CD14-positive monocyte (primary cell): ENCODE measurements at regions not wholly inside any gene's neighbourhood (a gene's known extent, or its start where the extent isn't known, plus 50 kb on each side); places are given as distances from the start of the nearest gene placed in this dataset.

Experiments
- DNase-seq, 3 donors: peaks; one replicate each; pipeline ENCODE4 v3.0.0-alpha.2; 2011 to 2022
- H2AFZ ChIP-seq: 2 replicates; pipeline ENCODE4 v1.6.0; 2012; ENCODE audit warnings: mild to moderate bottlenecking, low read depth, low read length, inconsistent platforms; ENCODE audit not compliant: insufficient read depth, poor library complexity, severe bottlenecking
- H3K27ac ChIP-seq, 2 donors: 1 replicate in 1 of 2; 2 replicates in 1 of 2; pipeline ENCODE4 v1.5.1; 2012 to 2013; ENCODE audit warnings: low read length in 2 of 2, control low read depth in 1 of 2, inconsistent platforms in 1 of 2, low read depth in 1 of 2, mild to moderate bottlenecking in 1 of 2
- H3K27me3 ChIP-seq, 2 donors: one replicate each; pipeline versions ENCODE4 v1.6.0 to v1.6.1; 2011 to 2013; ENCODE audit warnings: low read length in 2 of 2; ENCODE audit not compliant: control insufficient read depth in 2 of 2, insufficient read depth in 2 of 2
- H3K36me3 ChIP-seq, 2 donors: replicated peaks in 1 of 2; 1 replicate in 1 of 2; 2 replicates in 1 of 2; pipeline versions ENCODE4 v1.5.1 to v1.6.1; 2012 to 2013; ENCODE audit warnings: low read length in 2 of 2, control low read depth in 1 of 2, inconsistent platforms in 1 of 2, mild to moderate bottlenecking in 1 of 2; ENCODE audit not compliant: insufficient read depth in 2 of 2, control insufficient read depth in 1 of 2
- H3K4me1 ChIP-seq, 2 donors: 1 replicate in 1 of 2; 2 replicates in 1 of 2; pipeline versions ENCODE4 v1.5.1 to v1.6.1; 2012 to 2013; ENCODE audit warnings: low read length in 2 of 2, control low read depth in 1 of 2, inconsistent platforms in 1 of 2, mild to moderate bottlenecking in 1 of 2, moderate library complexity in 1 of 2; ENCODE audit not compliant: insufficient read depth in 2 of 2, control insufficient read depth in 1 of 2
- H3K4me2 ChIP-seq: replicated peaks from 2 replicates; pipeline ENCODE3; 2012; ENCODE audit warnings: low read length, moderate library complexity, mild to moderate bottlenecking; ENCODE audit not compliant: poor library complexity, severe bottlenecking; ENCODE audit errors: extremely low read depth
- H3K4me3 ChIP-seq, 3 experiments: fragments of 200-600 bp in 1 of 3; sonication (generic) in 1 of 3; replicated peaks in 1 of 3; 1 replicate in 2 of 3; 2 replicates in 1 of 3; pipeline ENCODE4 v1.5.1; 2011 to 2013; ENCODE audit warnings: low read length in 3 of 3, mild to moderate bottlenecking in 3 of 3, control low read depth in 2 of 3, low read depth in 2 of 3, inconsistent platforms in 1 of 3, moderate library complexity in 1 of 3
- H3K79me2 ChIP-seq: 2 replicates; pipeline ENCODE4 v1.6.0; 2012; ENCODE audit warnings: mild to moderate bottlenecking, control low read depth, inconsistent platforms, low read length, moderate library complexity; ENCODE audit not compliant: insufficient read depth
- H3K9ac ChIP-seq: 2 replicates; pipeline ENCODE4 v1.6.0; 2017; ENCODE audit warnings: low read length, mild to moderate bottlenecking; ENCODE audit not compliant: insufficient read depth, poor library complexity, severe bottlenecking
- H3K9me3 ChIP-seq, 2 donors: replicated peaks in 1 of 2; 1 replicate in 1 of 2; 2 replicates in 1 of 2; pipeline versions ENCODE4 v1.5.1 to v1.6.1; 2012 to 2013; ENCODE audit warnings: low read length in 2 of 2, control low read depth in 1 of 2; ENCODE audit not compliant: control insufficient read depth in 1 of 2, insufficient read depth in 1 of 2
- H4K20me1 ChIP-seq: 2 replicates; pipeline ENCODE4 v1.6.0; 2012; ENCODE audit warnings: mild to moderate bottlenecking, low read length, control low read depth, moderate library complexity; ENCODE audit not compliant: insufficient read depth
- H3K27ac Mint-ChIP-seq, 7 donors: one replicate each; pipeline ENCODE4 v1.8.0; 2020; ENCODE audit warnings: mild to moderate bottlenecking in 7 of 7, mixed read lengths in 7 of 7, moderate library complexity in 6 of 7, inconsistent platforms in 2 of 7
- H3K27me3 Mint-ChIP-seq, 3 donors: one replicate each; pipeline ENCODE4 v1.8.0; 2021 to 2022; ENCODE audit warnings: low read depth in 3 of 3, mild to moderate bottlenecking in 3 of 3, mixed read lengths in 3 of 3, moderate library complexity in 3 of 3, inconsistent platforms in 1 of 3
- H3K36me3 Mint-ChIP-seq, 2 donors: one replicate each; pipeline ENCODE4 v1.8.0; 2020; ENCODE audit warnings: mixed read lengths in 2 of 2, inconsistent platforms in 1 of 2, mild to moderate bottlenecking in 1 of 2
- H3K4me1 Mint-ChIP-seq: one replicate; pipeline ENCODE4 v1.8.0; 2020; ENCODE audit warnings: mild to moderate bottlenecking, mixed read lengths
- H3K4me3 Mint-ChIP-seq, 2 donors: one replicate each; pipeline ENCODE4 v1.8.0; 2020; ENCODE audit warnings: mild to moderate bottlenecking in 2 of 2, mixed read lengths in 2 of 2, moderate library complexity in 1 of 2
- H3K9me3 Mint-ChIP-seq, 7 donors: one replicate each; pipeline ENCODE4 v1.8.0; 2020 to 2022; ENCODE audit warnings: mixed read lengths in 7 of 7, mild to moderate bottlenecking in 6 of 7, moderate library complexity in 6 of 7, inconsistent platforms in 2 of 7
- WGBS: methylation state at CpG from one replicate; pipeline ENCODE4 v1.1.5; 2013; ENCODE audit warnings: missing lambda C conversion rate; ENCODE audit not compliant: insufficient coverage; 5-methylcytosine and 5-hydroxymethylcytosine counted together
- intact Hi-C, 2 donors: fragments of 100-400 bp; cut with micrococcal nuclease; formaldehyde crosslinking; loops; one replicate each; pipeline versions ENCODE4 v1.15.0 to v1.15.1; 2023
- TF ChIP-seq, protein P1 (sequence below): fragments of 200-600 bp; IDR thresholded peaks from one replicate; pipeline ENCODE4 v1.8.0; 2022; ENCODE audit warnings: antibody characterized with exemption, mild to moderate bottlenecking

DNA sequence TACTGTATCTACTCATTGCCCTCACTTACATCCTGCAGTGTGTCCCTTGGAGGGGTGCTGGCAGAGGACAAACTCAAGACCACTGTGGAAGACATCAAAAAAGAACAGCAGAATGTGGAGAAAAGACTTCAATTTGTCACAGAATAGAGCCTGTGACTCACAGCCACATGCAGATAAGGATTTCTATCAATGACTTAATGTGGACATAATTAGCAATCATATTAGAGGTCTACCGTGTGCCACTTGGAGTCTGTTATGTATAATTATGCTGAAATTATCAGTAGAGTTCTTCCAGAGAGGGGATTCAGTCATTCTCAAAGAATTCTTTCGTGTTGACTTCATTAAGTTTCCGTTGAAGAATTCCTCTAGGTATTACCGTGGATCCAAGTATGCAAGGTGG lies 473.5 kb downstream of the MIAT start:
- Mint-ChIP-seq H3K36me3 (no peaks in the 10 kb centered on the region), H3K27ac (peak overlapping the region; percentile 34 to 99 (median 86)), H3K4me1 (peaks cover 78% of the 10 kb centered on the region), H3K4me3 (no peak overlapping the region), H3K27me3 (peaks cover 0 to 1% (median 0%) of the 10 kb centered on the region in 3 donors), H3K9me3 (no peaks in the 10 kb centered on the region)
- Histone ChIP-seq H3K36me3 (no peaks in the 10 kb centered on the region), H3K79me2 (no peaks in the 10 kb centered on the region), H2AFZ (no peak overlapping the region), H3K27me3 (no peaks in the 10 kb centered on the region), H3K9me3 (no peaks in the 10 kb centered on the region), H4K20me1 (no peaks in the 10 kb centered on the region), H3K4me1 (peaks cover 82 to 84% of the 10 kb centered on the region in 2 donors), H3K4me3 (no peak overlapping the region), H3K4me2 (no peak overlapping the region), H3K9ac (no peak overlapping the region), H3K27ac (peak overlapping the region in 1 of 2 donors; percentile 99)
- intact Hi-C loops: no loop called here
- no CpG with 5 or more reads among the region's 4 CpGs for WGBS
- DNase-seq: peak in 1 of 3 donors; percentile 53
- TF ChIP-seq, protein P1, sequence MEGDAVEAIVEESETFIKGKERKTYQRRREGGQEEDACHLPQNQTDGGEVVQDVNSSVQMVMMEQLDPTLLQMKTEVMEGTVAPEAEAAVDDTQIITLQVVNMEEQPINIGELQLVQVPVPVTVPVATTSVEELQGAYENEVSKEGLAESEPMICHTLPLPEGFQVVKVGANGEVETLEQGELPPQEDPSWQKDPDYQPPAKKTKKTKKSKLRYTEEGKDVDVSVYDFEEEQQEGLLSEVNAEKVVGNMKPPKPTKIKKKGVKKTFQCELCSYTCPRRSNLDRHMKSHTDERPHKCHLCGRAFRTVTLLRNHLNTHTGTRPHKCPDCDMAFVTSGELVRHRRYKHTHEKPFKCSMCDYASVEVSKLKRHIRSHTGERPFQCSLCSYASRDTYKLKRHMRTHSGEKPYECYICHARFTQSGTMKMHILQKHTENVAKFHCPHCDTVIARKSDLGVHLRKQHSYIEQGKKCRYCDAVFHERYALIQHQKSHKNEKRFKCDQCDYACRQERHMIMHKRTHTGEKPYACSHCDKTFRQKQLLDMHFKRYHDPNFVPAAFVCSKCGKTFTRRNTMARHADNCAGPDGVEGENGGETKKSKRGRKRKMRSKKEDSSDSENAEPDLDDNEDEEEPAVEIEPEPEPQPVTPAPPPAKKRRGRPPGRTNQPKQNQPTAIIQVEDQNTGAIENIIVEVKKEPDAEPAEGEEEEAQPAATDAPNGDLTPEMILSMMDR: no peak

DNA sequence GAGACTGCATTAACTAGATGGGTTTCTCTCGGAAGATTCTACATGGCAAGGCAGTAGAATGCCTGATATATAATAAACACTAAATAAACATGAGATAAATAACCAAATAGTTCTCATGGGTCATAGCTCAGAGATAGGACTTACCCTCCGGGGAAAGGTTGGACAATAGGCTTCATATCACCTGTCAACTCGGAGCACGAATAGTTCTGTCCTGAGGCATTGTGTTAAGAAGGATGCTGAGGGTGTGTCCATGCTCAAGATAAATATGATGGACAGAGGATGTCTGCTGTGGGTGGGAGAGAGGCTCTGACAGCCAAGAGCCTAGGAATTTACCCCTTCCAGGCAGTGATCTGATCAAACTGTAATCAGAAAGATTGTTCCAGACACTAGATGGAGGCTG lies 474.0 kb downstream of the MIAT start:
- no peak for DNase-seq
- peaks cover 83 to 88% of the 10 kb centered on the region in 2 donors for H3K4me1 ChIP-seq
- no peak overlapping the region for H3K4me2 ChIP-seq
- no peaks in the 10 kb centered on the region for H3K36me3 ChIP-seq
- no peaks in the 10 kb centered on the region for H4K20me1 ChIP-seq
- peak overlapping the region in 1 of 2 donors; percentile 99 for H3K27ac ChIP-seq
- H3K9ac ChIP-seq: no peak overlapping the region
- no peaks in the 10 kb centered on the region for H3K9me3 ChIP-seq
- 100% methylated on average over 1 of the region's 4 CpGs for WGBS
- H3K4me1 Mint-ChIP-seq: peaks cover 80% of the 10 kb centered on the region
- H3K27me3 ChIP-seq: no peaks in the 10 kb centered on the region
- peak overlapping the region; percentile 95 to 100 (median 99) for H3K27ac Mint-ChIP-seq
- peaks cover 0 to 3% (median 2%) of the 10 kb centered on the region in 7 donors for H3K9me3 Mint-ChIP-seq
- intact Hi-C loops: no loop called here
- H3K36me3 Mint-ChIP-seq: peaks cover 0 to 2% of the 10 kb centered on the region in 2 donors
- H3K4me3 ChIP-seq: no peak overlapping the region
- no peak overlapping the region for H2AFZ ChIP-seq
- H3K4me3 Mint-ChIP-seq: no peak overlapping the region
- H3K27me3 Mint-ChIP-seq: peaks cover 0 to 1% (median 0%) of the 10 kb centered on the region in 3 donors
- H3K79me2 ChIP-seq: no peaks in the 10 kb centered on the region
- TF ChIP-seq, protein P1: no peak
